ENCODE measurements at regions not wholly inside any gene's neighbourhood (a gene's known extent, or its start where the extent isn't known, plus 50 kb on each side); places are given as distances from the start of the nearest gene placed in this dataset.

- TF ChIP-seq CTCF (conservative IDR thresholded peaks at IDR 0.05; ENCODE audit: low read depth, low read length), result no peak
- TF ChIP-seq EZH2 (IDR thresholded peaks at IDR 0.05; ENCODE audit: borderline replicate concordance, low read depth, low read length, poor library complexity, severe bottlenecking), result no peak
Measured at GRCh38 chr6:129771678-129772077, 61.7 kb upstream of the ARHGAP18 start.
